ENCODE measurements at regions not wholly inside any gene's neighbourhood (a gene's known extent, or its start where the extent isn't known, plus 50 kb on each side); places are given as distances from the start of the nearest gene placed in this dataset.

GRCh38 chr13:21846605-21847004 is 175.7 kb downstream of the FGF9 start:
- no peak overlapping the region for H3K27ac ChIP-seq
- DNase-seq: no peak
- intact Hi-C loops (cut with DNase I; ENCODE audit: low total_unique reads): no loop called here
- WGBS, 2 donors: 55 to 60% methylated on average over 4 of the region's 4 CpGs
- H3K36me3 ChIP-seq (ENCODE audit: low read depth, missing control alignments): no peaks in the 10 kb centered on the region
- H3K4me1 ChIP-seq: no peaks in the 10 kb centered on the region
- H3K27me3 ChIP-seq: no peaks in the 10 kb centered on the region
- no peak overlapping the region for H3K4me3 ChIP-seq
- TF ChIP-seq POLR2A (IDR thresholded peaks at IDR 0.05): no peak
- TF ChIP-seq CTCF (IDR thresholded peaks at IDR 0.05): no peak
- H3K9me3 ChIP-seq: no peaks in the 10 kb centered on the region

- no peaks in the 10 kb centered on the region for H3K27me3 ChIP-seq
- H3K27ac ChIP-seq: no peak overlapping the region
- peak; percentile 46 for DNase-seq
- no peaks in the 10 kb centered on the region for H3K9me3 ChIP-seq
- intact Hi-C loops (cut with DNase I; ENCODE audit: low total_unique reads): no loop called here
- H3K4me1 ChIP-seq: no peaks in the 10 kb centered on the region
- 44 to 50% methylated on average over 2 of the region's 2 CpGs for WGBS, 2 donors
- H3K4me3 ChIP-seq: no peak overlapping the region
- no peaks in the 10 kb centered on the region for H3K36me3 ChIP-seq (ENCODE audit: low read depth, missing control alignments)
- TF ChIP-seq POLR2A (IDR thresholded peaks at IDR 0.05) (no peak), CTCF (IDR thresholded peaks at IDR 0.05) (peak; percentile 18 to 64 (median 61))
These were observed 178.4 kb downstream of the FGF9 start for GRCh38 chr13:21849323-21849722.

- H3K4me1 ChIP-seq: no peaks in the 10 kb centered on the region
- no peak overlapping the region for H3K27ac ChIP-seq
- TF ChIP-seq CTCF (IDR thresholded peaks at IDR 0.05) (no peak), POLR2A (IDR thresholded peaks at IDR 0.05) (no peak)
- H3K4me3 ChIP-seq: no peak overlapping the region
- no peaks in the 10 kb centered on the region for H3K9me3 ChIP-seq
- no peaks in the 10 kb centered on the region for H3K27me3 ChIP-seq
- intact Hi-C loops (cut with DNase I; ENCODE audit: low total_unique reads): no loop called here
- WGBS, 2 donors: 76 to 77% methylated on average over 11 of the region's 11 CpGs
- no peaks in the 10 kb centered on the region for H3K36me3 ChIP-seq (ENCODE audit: low read depth, missing control alignments)
- DNase-seq: no peak
These were observed 179.4 kb downstream of the FGF9 start for GRCh38 chr13:21850013-21851006.

GRCh38 chr13:21852043-21852442 is 181.2 kb downstream of the FGF9 start:
- H3K4me3 ChIP-seq: no peak overlapping the region
- TF ChIP-seq POLR2A (IDR thresholded peaks at IDR 0.05) (no peak), CTCF (IDR thresholded peaks at IDR 0.05) (no peak)
- no peak for DNase-seq
- no peak overlapping the region for H3K27ac ChIP-seq
- H3K27me3 ChIP-seq: no peaks in the 10 kb centered on the region
- WGBS, 2 donors: 84 to 100% methylated on average over 1 of the region's 1 CpG
- no peaks in the 10 kb centered on the region for H3K4me1 ChIP-seq
- intact Hi-C loops (cut with DNase I; ENCODE audit: low total_unique reads): no loop called here
- H3K9me3 ChIP-seq: no peaks in the 10 kb centered on the region
- H3K36me3 ChIP-seq (ENCODE audit: low read depth, missing control alignments): no peaks in the 10 kb centered on the region

Data from testis (tissue), 2 donors.